Keratinocyte (primary cell): ENCODE measurements at regions not wholly inside any gene's neighbourhood (a gene's known extent, or its start where the extent isn't known, plus 50 kb on each side); places are given as distances from the start of the nearest gene placed in this dataset.

ENCODE experiments used
- EZH2 ChIP-seq: IDR thresholded peaks from one replicate; pipeline ENCODE4 v1.6.1; 2012; ENCODE audit warnings: inconsistent platforms, mild to moderate bottlenecking, low read length, moderate library complexity
- TF ChIP-seq, protein P1 (sequence below), 3 experiments: IDR thresholded peaks in 1 of 3; conservative IDR thresholded peaks in 1 of 3; optimal IDR thresholded peaks in 1 of 3; 2 replicates in 2 of 3; 3 replicates in 1 of 3; pipeline versions ENCODE3 to v1.5.1; 2011; ENCODE audit warnings: low read length in 3 of 3, mild to moderate bottlenecking in 3 of 3, moderate library complexity in 2 of 3, control low read depth in 1 of 3, inconsistent platforms in 1 of 3; ENCODE audit not compliant: insufficient read depth in 2 of 3; ENCODE audit errors: extremely low read depth in 1 of 3

DNA sequence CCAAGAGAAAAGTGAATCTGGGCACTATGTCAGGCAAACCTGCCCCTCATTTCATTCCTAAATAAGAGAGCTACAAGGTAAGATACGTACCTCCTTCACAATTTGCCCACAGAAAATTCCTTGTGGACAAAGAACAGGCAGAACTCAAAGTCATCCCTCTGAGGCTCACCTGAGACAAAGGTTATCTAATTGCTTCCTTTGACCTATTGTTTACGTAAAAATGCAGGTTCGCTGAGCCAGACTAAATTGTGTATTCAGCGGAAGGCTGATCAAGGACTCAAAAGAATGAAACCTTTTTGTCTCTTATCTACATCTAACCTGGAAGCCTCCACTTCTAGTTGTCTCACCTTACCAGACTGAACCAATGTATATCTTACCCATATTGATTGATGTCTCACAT lies 213.3 kb downstream of the POSTN start:
- no peak for TF ChIP-seq EZH2
- TF ChIP-seq, protein P1, sequence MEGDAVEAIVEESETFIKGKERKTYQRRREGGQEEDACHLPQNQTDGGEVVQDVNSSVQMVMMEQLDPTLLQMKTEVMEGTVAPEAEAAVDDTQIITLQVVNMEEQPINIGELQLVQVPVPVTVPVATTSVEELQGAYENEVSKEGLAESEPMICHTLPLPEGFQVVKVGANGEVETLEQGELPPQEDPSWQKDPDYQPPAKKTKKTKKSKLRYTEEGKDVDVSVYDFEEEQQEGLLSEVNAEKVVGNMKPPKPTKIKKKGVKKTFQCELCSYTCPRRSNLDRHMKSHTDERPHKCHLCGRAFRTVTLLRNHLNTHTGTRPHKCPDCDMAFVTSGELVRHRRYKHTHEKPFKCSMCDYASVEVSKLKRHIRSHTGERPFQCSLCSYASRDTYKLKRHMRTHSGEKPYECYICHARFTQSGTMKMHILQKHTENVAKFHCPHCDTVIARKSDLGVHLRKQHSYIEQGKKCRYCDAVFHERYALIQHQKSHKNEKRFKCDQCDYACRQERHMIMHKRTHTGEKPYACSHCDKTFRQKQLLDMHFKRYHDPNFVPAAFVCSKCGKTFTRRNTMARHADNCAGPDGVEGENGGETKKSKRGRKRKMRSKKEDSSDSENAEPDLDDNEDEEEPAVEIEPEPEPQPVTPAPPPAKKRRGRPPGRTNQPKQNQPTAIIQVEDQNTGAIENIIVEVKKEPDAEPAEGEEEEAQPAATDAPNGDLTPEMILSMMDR (optimal IDR thresholded peaks at IDR 0.05 in 1 of 3, IDR thresholded peaks at IDR 0.05 in 1 of 3, conservative IDR thresholded peaks at IDR 0.05 in 1 of 3; ENCODE audit: extremely low read depth in 1 of 3, insufficient read depth in 2 of 3, low read length in 3 of 3) = no peak
